ENCODE measurements at regions not wholly inside any gene's neighbourhood (a gene's known extent, or its start where the extent isn't known, plus 50 kb on each side); places are given as distances from the start of the nearest gene placed in this dataset.
A peak's percentile ranks its signal among the peaks of the same experiment; 100 is the strongest.

GRCh38 chr11:129291546-129291945 lies 84.1 kb upstream of the BARX2 start:
- no peak for DNase-seq (ENCODE audit: low spot score)

- DNase-seq (ENCODE audit: low spot score): no peak
Observed at GRCh38 chr11:129290966-129291365, 84.7 kb upstream of the BARX2 start.

- no peak for DNase-seq (ENCODE audit: low spot score)
Observed at GRCh38 chr11:129289350-129290040, 86.2 kb upstream of the BARX2 start.

DNA sequence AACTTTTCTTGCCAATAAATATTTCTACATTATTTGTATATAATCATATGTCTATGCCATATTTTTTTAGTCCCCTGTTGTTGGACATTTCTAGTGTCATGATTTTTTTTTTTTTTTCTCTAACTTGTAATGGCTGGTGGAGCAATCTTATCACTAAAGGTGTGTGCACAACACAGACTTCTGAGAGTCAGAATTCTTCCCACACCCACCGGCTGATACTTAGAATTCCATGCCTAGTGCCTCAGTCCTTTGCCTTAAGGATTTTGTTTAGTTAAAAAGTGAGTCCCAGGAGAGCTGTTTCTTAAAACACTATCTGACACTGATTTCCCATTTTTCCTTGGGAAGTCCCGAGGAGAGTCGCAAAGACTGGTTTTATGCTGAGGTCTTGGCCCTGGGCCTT lies 87.7 kb upstream of the BARX2 start:
- no peak for DNase-seq (ENCODE audit: low spot score)

DNA sequence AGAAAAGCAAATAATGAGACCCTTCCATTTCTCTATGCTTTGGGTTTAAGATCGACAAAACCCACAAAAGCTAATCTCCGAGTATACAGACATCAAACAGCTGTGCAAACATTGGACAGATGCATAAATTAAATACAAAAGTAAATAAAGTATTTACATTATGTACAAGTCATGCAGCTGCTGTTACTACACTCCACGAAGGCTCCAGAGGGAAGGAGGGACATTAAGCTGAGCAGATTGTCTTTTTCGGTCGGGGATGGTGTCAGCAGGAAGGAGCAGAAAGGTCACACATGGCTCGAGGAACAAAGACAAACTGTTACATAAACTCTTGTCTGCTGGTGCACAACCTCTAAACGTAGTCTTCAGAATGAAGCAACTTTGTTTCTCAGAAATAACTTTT lies 88.8 kb upstream of the BARX2 start:
- DNase-seq (ENCODE audit: low spot score): no peak

DNA sequence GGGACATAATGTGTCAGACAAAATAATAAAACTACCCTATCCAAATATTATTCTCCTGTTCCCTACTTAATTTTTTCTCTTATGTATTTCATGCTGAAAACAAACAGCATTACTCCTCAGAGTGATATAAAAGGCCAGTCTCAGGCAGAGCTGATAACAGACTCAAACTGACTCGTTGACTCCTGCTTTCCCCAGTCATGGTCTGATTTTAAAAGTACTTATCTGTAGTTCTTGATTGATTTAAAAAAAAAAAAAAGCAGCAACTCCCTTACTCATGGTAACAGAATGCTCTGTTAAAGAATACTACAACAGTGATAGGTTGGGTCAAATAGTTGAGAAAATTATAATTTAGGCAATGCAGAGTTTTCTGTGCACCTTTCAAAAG lies 90.3 kb upstream of the BARX2 start:
- DNase-seq (ENCODE audit: low spot score): no peak

DNA sequence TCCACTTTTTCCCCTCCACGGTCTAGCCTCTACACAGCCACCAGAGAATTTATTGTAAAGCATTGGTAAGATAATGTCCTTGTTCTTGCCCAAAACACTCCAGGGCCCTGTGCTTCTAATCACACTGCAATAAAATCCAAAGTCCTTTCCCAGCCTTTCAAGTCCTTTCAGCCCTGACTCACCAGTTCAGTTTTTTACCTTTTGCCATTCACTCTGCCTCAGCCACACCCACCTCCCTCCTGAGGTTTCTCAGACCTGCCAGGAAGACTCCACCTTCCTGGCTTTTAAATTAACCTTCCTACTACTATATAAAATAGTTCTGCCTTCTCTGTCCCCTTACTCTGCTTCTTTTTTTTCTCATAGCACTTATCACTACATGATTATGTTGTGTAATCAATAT lies 91.0 kb upstream of the ARHGAP32 start:
- DNase-seq (ENCODE audit: low spot score): no peak

GRCh38 chr11:129282634-129283033 lies 90.5 kb upstream of the ARHGAP32 start:
- DNase-seq (ENCODE audit: low spot score): no peak

- DNase-seq (ENCODE audit: low spot score): no peak
Observed at GRCh38 chr11:129281471-129282415, 89.6 kb upstream of the ARHGAP32 start.

- no peak for DNase-seq (ENCODE audit: low spot score)
Observed at GRCh38 chr11:129280027-129280811, 88.1 kb upstream of the ARHGAP32 start.

DNA sequence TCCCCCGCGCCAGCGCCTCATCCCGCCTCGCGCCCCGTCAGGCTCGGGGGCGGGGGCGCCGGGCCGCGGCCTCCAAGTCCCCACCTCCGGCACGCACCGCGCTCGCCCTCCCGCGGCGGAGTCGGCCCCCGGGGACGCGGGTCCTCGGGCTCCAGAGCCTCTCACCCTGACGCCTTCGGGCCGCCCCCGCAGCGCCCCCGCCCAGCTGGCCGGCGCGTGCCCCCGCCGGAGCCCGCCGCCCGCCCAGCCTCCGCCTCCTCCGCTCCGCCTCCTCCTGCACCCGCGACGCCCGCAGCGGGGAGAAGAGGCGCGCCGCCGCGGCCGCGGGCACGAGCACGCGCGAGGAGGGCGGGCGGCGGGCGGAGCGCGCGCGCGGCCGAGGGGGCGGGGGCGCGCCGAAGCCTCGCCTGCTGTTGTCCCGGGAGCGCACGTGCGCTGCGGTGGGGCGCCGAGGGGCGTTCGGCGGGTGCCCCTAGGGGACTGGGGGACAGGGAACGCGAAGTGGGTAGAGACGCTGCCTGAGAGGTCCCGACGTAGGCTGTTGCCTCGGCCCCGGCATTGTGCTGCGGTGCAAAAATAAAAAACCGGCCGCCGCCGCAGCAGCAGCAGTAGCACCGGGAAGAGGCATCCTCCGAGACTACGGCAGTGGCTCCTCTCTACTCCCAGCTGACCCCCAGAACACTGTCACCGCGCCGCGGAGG lies 87.4 kb upstream of the ARHGAP32 start:
- DNase-seq (ENCODE audit: low spot score): peak; percentile 50

DNA sequence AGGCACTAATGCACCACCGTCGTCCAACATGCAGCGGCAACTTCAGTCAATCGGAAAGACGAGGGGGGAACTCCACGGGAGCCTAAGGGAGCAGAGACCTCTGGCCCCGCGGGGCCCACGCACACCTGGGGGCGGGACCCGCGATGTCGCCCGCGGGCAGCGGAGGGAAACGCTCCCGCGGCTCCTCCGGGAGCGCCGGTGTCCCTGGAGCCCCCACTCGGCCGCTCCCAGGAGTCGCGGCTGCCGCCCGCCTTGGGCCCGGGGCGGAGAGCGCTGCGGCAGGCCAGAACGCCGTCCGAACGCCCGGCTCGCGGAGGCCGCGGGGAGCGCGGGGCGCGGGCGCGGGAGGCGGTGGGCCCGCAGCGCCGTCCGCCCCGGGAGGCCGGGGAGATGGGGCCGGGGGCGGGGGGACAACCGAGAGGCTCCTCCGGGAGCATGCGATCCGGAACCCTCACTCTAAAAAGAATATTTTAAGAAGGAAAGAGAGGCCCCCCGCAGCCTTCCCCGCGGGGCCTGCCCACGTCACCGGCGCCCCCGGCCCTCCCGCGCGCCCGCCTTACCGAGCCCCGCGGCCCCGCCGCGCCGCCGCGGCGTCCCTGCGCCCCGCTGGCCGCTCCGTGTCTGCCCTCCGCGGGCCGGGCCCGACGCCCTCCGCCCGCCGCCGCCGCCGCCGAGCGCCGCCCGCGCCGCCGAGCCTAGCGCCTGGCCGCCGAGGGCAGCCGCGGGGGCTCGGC lies 86.6 kb upstream of the ARHGAP32 start:
- no peak for DNase-seq (ENCODE audit: low spot score)

DNA sequence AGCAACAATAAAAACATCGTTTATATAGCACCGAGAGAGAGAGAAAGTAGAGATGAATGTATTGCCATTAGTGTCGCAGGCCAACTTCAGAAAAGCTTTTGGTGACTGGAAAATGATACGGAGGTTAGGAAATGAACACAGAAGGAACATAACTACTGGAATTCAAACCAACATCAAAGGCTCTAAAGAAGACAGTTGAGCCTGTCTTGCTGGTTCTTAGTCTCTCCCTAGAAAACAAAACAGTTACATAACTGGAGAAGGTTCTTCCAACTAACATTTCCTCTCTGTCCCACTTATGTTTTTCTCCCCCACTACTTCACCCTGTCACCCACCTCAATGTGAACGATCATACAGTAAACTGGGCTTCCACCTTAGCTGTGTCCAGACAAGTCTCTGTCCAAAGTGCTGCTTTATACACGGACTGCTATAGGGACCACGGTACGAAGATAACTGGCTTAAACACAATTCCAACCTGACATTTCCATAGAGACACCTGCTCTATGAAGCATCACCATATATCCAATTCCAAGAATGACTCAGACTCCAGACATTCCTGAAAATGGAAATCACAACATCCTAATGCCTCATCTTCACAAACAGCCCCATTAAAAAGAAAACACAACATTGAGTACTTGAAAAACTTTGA lies 85.2 kb upstream of the ARHGAP32 start:
- DNase-seq (ENCODE audit: low spot score): no peak

GRCh38 chr11:129275828-129276227 lies 83.7 kb upstream of the ARHGAP32 start:
- no peak for DNase-seq (ENCODE audit: low spot score)

- no peak for DNase-seq (ENCODE audit: low spot score)
Observed at GRCh38 chr11:129273944-129274711, 82.0 kb upstream of the ARHGAP32 start.

DNA sequence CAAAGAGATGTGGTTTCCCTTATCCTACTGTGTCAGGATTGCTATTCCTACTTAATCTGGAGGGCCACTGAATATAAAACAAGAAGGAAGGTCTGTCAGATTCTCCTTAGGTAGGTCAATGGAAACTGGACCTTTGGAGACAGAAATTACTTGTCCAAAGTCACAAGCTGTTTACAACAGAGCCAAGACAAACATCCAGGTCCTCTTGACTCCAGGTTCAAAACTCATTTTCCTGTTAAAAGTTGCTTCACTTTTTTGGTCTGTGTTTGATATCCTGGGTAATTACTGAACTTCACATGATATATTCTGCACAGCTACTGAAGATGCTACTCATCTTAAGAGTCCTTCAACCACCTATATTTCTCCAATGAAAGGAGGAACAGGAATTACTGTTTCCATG lies 81.2 kb upstream of the ARHGAP32 start:
- DNase-seq (ENCODE audit: low spot score): no peak

DNA sequence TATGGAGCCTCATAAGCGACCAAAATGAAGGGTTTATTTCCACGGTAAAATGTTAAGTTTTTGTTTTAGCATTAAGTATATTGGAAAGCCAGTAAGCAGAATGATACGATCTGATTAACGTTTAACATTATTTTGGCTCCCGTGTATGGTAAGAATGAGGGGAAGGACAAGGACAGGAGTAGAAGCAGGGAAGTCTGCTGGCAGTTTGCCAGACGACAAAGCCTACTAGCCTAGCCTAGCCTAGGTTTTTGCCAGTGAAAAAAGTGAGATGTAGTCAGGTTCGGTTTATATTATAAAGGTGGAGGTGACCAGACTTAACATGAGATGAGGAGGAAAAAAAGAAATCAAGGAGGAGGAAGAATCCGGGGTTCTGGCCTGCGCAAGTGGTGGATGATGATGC lies 78.9 kb upstream of the ARHGAP32 start:
- no peak for DNase-seq (ENCODE audit: low spot score)

DNA sequence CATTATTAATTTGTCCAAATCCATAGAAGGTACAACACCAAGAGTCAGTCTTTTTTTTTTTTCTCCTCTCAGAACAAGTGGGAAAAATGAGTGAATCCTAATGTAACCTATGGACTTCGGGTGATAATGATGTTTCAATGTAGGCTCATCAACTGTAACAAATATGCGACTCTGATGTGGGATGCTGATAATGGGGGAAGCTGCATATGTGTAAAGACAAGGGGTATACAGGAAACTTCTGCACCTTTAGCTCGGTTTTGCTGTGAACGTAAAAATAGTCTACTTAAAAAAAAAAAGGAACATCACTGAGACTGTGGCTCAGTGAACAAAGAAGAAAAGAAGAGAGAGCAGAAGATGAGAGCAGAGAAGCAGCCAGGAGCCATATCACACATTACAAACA lies 78.3 kb upstream of the ARHGAP32 start:
- no peak for DNase-seq (ENCODE audit: low spot score)

GRCh38 chr11:129268371-129268770 lies 76.2 kb upstream of the ARHGAP32 start:
- DNase-seq (ENCODE audit: low spot score): no peak

DNA sequence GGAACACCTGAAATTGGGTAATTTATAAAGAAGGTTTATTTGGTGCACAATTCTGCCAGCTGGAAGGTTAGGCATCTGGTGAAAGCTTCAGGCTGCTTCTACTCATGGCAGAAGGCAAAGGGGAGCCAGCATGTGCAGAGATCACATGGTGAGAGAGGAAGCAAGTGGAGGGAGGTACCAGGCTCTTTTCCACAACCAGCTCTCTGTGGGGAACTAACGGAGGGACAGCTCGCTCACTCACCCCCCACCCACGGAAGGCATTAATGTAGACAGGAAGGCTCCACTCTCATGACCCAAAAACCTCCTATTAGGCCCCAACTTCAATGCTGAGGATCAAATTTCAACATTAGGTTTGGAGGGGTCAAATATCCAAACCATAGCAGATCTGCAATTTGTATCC lies 75.6 kb upstream of the ARHGAP32 start:
- no peak for DNase-seq (ENCODE audit: low spot score)

Measured in HuH-7.5 (cell line).